CD4-positive, alpha-beta T cell (primary cell): ENCODE measurements at regions not wholly inside any gene's neighbourhood (a gene's known extent, or its start where the extent isn't known, plus 50 kb on each side); places are given as distances from the start of the nearest gene placed in this dataset.
A peak's percentile ranks its signal among the peaks of the same experiment; 100 is the strongest.

ENCODE experiments used
- ATAC-seq: fragments of 200-7000 bp; cut with Tn5 transposase; one replicate; pipeline ENCODE4 v1.10.0; 2022; ENCODE audit warnings: mild to moderate bottlenecking; ENCODE audit not compliant: poor library complexity
- CTCF ChIA-PET: fragments of 350-600 bp; sonication (Branson Sonifier 250); formaldehyde crosslinking; loops from one replicate; lab custom pipeline; 2021; ENCODE audit warnings: antibody characterized with exemption, inconsistent platforms; lab: Charles Lee
- POLR2A ChIA-PET: fragments of 350-600 bp; sonication (Branson Sonifier 250); formaldehyde crosslinking; loops from one replicate; lab custom pipeline; 2021; ENCODE audit warnings: antibody characterized with exemption, inconsistent platforms; lab: Charles Lee
- DNase-seq, 14 experiments: peaks; one replicate each; pipeline ENCODE4 v3.0.0-alpha.2; 2013 to 2020; ENCODE audit warnings: mixed read lengths in 2 of 14
- H3K27ac ChIP-seq, 2 donors: one replicate each; pipeline versions ENCODE4 v1.5.1 to v1.7.0; 2013; ENCODE audit warnings: low read length in 2 of 2, low read depth in 1 of 2, mild to moderate bottlenecking in 1 of 2
- H3K27me3 ChIP-seq, 2 experiments: 1 replicate in 1 of 2; 2 replicates in 1 of 2; pipeline versions ENCODE4 v1.6.1 to v1.7.0; 2013; ENCODE audit warnings: low read length in 2 of 2, control low read depth in 1 of 2, mild to moderate bottlenecking in 1 of 2, moderate library complexity in 1 of 2; ENCODE audit not compliant: insufficient read depth in 2 of 2, control insufficient read depth in 1 of 2
- H3K36me3 ChIP-seq: one replicate; pipeline ENCODE4 v1.6.1; 2013; ENCODE audit warnings: low read length, control low read depth; ENCODE audit not compliant: insufficient read depth
- H3K4me1 ChIP-seq: one replicate; pipeline ENCODE4 v1.6.1; 2013; ENCODE audit warnings: low read length, control low read depth; ENCODE audit not compliant: insufficient read depth
- H3K4me3 ChIP-seq: one replicate; pipeline ENCODE4 v1.5.1; 2013; ENCODE audit warnings: mild to moderate bottlenecking, low read length, moderate library complexity
- H3K9me3 ChIP-seq, 2 experiments: 1 replicate in 1 of 2; 2 replicates in 1 of 2; pipeline versions ENCODE4 v1.6.1 to v1.7.0; 2013; ENCODE audit warnings: low read length in 2 of 2, mild to moderate bottlenecking in 2 of 2, control low read depth in 1 of 2, moderate library complexity in 1 of 2; ENCODE audit not compliant: control insufficient read depth in 1 of 2, insufficient read depth in 1 of 2
- H3K27ac Mint-ChIP-seq: one replicate; pipeline ENCODE4 v1.8.0; 2020; ENCODE audit warnings: mixed read lengths
- H3K27me3 Mint-ChIP-seq: one replicate; pipeline ENCODE4 v1.8.0; 2021; ENCODE audit warnings: mixed read lengths
- H3K36me3 Mint-ChIP-seq: one replicate; pipeline ENCODE4 v1.8.0; 2021; ENCODE audit warnings: low read depth, mixed read lengths
- H3K4me1 Mint-ChIP-seq: one replicate; pipeline ENCODE4 v1.8.0; 2021; ENCODE audit warnings: low read depth, mixed read lengths
- H3K4me3 Mint-ChIP-seq: one replicate; pipeline ENCODE4 v1.8.0; 2020; ENCODE audit warnings: mild to moderate bottlenecking, mixed read lengths
- H3K9me3 Mint-ChIP-seq: one replicate; pipeline ENCODE4 v1.8.0; 2020; ENCODE audit warnings: mixed read lengths
- CTCF ChIP-seq: fragments of 200-600 bp; IDR thresholded peaks from one replicate; pipeline ENCODE4 v1.8.0; 2022; ENCODE audit warnings: antibody characterized with exemption, mild to moderate bottlenecking
- intact Hi-C, 2 experiments: fragments of 100-400 bp; cut with DNase I in 1 of 2; cut with micrococcal nuclease in 1 of 2; formaldehyde crosslinking; loops; one replicate each; pipeline versions ENCODE4 v1.15.1 to v1.9.0; 2023 to 2025; cut with DNase I, micrococcal nuclease

DNA sequence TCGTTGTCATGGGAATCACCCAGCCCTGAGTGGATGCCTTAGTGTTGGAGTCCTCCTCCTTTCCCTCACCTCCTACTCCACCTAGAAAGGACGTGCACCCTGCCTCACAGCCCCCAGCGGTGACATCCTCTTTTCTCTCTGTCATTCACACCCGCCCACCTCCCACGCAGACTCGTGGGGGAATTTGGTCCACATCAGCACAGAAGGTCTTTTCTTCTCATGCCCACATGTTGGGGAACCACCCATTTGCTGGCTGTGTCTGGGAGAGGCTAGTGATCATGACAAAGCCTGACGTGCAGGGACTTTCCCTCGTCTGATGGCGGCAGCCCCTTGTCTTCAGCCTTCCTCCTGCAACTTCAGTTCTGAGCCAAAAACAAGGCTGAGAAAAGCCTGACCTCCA lies 96.0 kb upstream of the CNKSR3 start:
- Histone ChIP-seq H3K36me3 (no peaks in the 10 kb centered on the region), H3K27me3 (no peaks in the 10 kb centered on the region), H3K4me3 (no peak overlapping the region), H3K27ac (no peak overlapping the region), H3K9me3 (no peaks in the 10 kb centered on the region), H3K4me1 (peaks cover 19% of the 10 kb centered on the region)
- DNase-seq (peak in 12 of 14 experiments; percentile 4 to 86 (median 33)), ATAC-seq (peak; percentile 82)
- Mint-ChIP-seq H3K36me3 (no peaks in the 10 kb centered on the region), H3K9me3 (peaks cover 2% of the 10 kb centered on the region), H3K27ac (peak overlapping the region; percentile 82), H3K27me3 (no peaks in the 10 kb centered on the region), H3K4me1 (peaks cover 25% of the 10 kb centered on the region), H3K4me3 (peak overlapping the region; percentile 38)
- TF ChIP-seq CTCF, result no peak
- intact Hi-C loops, result no loop called here
- ChIA-PET CTCF (no interaction called here), POLR2A (no interaction called here)

GRCh38 chr6:154606860-154607259 lies 96.4 kb upstream of the CNKSR3 start:
- Histone ChIP-seq H3K4me1 (peaks cover 19% of the 10 kb centered on the region), H3K27me3 (no peaks in the 10 kb centered on the region), H3K9me3 (no peaks in the 10 kb centered on the region), H3K4me3 (no peak overlapping the region), H3K27ac (no peak overlapping the region), H3K36me3 (no peaks in the 10 kb centered on the region)
- DNase-seq (no peak), ATAC-seq (peak; percentile 3)
- H3K9me3 Mint-ChIP-seq, result peaks cover 2% of the 10 kb centered on the region
- TF ChIP-seq CTCF, result no peak
- POLR2A ChIA-PET, result no interaction called here
- intact Hi-C loops, result no loop called here
- no peaks in the 10 kb centered on the region for H3K36me3 Mint-ChIP-seq
- peak overlapping the region; percentile 38 for H3K4me3 Mint-ChIP-seq
- H3K27me3 Mint-ChIP-seq, result no peaks in the 10 kb centered on the region
- CTCF ChIA-PET, result no interaction called here
- H3K27ac Mint-ChIP-seq, result peak overlapping the region; percentile 82
- peaks cover 25% of the 10 kb centered on the region for H3K4me1 Mint-ChIP-seq

- peaks cover 2% of the 10 kb centered on the region for H3K9me3 Mint-ChIP-seq
These were observed 100.8 kb upstream of the CNKSR3 start for GRCh38 chr6:154611241-154611640.

More at GRCh38 chr6:154611241-154611640, 100.8 kb upstream of the CNKSR3 start:
- H3K4me1 Mint-ChIP-seq, result peaks cover 10% of the 10 kb centered on the region
- H3K27me3 ChIP-seq, result no peaks in the 10 kb centered on the region
- peaks cover 0 to 4% of the 10 kb centered on the region in 2 experiments for H3K9me3 ChIP-seq
- no peak overlapping the region for H3K4me3 ChIP-seq
- CTCF ChIA-PET, result no interaction called here
- POLR2A ChIA-PET, result no interaction called here
- peaks cover 11% of the 10 kb centered on the region for H3K4me1 ChIP-seq
- peak in 1 of 14 experiments; percentile 26 for DNase-seq
- TF ChIP-seq CTCF, result no peak
- H3K27me3 Mint-ChIP-seq, result no peaks in the 10 kb centered on the region
- intact Hi-C loops, result no loop called here
- H3K27ac Mint-ChIP-seq, result no peak overlapping the region
- no peak overlapping the region for H3K27ac ChIP-seq
- ATAC-seq, result no peak
- H3K4me3 Mint-ChIP-seq, result no peak overlapping the region
- H3K36me3 ChIP-seq, result no peaks in the 10 kb centered on the region
- no peaks in the 10 kb centered on the region for H3K36me3 Mint-ChIP-seq
